SU-DHL-6 (cell line): ENCODE measurements at regions not wholly inside any gene's neighbourhood (a gene's known extent, or its start where the extent isn't known, plus 50 kb on each side); places are given as distances from the start of the nearest gene placed in this dataset.

Experiments
- EZH2phosphoT487 ChIP-seq: fragments of 200-600 bp; sonication (generic), shearing (Covaris generic); conservative IDR thresholded peaks from 2 replicates; pipeline ENCODE4 v1.6.1; 2018; ENCODE audit warnings: mild to moderate bottlenecking, antibody characterized with exemption, low read length, moderate library complexity, mixed read lengths
- TF ChIP-seq, protein P1 (sequence below): fragments of 200-600 bp; sonication (generic); IDR thresholded peaks from one replicate; pipeline ENCODE4 v1.5.1; 2017; ENCODE audit warnings: antibody characterized with exemption, mild to moderate bottlenecking, low read length, moderate library complexity; ENCODE audit not compliant: insufficient read depth, poor library complexity, severe bottlenecking

DNA sequence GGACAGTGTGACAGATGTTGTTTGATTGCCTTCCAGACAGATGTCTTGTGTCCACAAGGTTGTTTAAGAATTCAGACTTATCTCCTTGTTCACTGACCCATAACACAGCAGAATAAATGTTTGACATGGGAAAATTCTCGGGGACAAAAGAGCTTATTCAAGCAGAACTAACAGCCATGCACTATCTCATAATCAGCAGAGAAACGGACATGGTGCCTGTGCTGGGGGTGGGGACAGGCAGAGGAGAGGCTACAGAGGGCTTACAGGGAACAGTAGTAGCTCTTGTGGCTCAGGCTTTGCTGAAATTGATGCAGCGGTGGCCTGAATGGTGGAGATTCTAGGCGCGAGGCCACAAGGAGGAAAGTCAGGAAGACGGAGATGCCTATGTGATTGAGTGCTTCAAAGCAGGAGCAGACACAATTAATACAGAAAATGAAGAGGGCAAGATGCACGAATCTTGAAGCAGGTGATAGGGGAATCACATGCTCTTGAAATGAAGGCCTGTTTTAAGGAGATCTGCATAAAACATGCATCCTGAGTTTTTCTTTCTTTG is 62.0 kb upstream of the CAB39 start:
- TF ChIP-seq, protein P1, sequence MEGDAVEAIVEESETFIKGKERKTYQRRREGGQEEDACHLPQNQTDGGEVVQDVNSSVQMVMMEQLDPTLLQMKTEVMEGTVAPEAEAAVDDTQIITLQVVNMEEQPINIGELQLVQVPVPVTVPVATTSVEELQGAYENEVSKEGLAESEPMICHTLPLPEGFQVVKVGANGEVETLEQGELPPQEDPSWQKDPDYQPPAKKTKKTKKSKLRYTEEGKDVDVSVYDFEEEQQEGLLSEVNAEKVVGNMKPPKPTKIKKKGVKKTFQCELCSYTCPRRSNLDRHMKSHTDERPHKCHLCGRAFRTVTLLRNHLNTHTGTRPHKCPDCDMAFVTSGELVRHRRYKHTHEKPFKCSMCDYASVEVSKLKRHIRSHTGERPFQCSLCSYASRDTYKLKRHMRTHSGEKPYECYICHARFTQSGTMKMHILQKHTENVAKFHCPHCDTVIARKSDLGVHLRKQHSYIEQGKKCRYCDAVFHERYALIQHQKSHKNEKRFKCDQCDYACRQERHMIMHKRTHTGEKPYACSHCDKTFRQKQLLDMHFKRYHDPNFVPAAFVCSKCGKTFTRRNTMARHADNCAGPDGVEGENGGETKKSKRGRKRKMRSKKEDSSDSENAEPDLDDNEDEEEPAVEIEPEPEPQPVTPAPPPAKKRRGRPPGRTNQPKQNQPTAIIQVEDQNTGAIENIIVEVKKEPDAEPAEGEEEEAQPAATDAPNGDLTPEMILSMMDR = no peak
- no peak for TF ChIP-seq EZH2phosphoT487
